ENCODE measurements at regions not wholly inside any gene's neighbourhood (a gene's known extent, or its start where the extent isn't known, plus 50 kb on each side); places are given as distances from the start of the nearest gene placed in this dataset.

- no peak for DNase-seq (ENCODE audit: low spot score)
These were observed 567.7 kb downstream of the ETV1 start for GRCh38 chr7:13421776-13422175.

DNA sequence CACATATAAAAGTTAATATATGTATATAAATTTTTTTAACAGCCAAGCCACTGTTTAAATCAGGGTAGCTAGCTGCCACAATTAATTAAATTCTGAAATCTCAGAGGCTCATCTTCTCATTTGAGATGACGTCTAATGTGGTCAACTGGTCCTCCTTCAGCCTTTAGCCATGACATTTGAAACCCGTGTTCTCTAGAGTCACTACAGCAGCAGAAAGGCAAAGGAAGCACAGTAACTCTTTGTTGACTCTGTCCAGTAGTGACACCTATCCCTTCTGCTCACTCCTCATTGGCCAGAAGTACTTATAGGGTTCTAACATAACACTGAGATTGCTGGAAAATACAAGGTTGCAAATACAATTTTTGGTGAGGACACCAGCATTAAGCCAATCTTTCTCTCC is 555.5 kb downstream of the ETV1 start:
- DNase-seq (ENCODE audit: low spot score), result no peak

DNA sequence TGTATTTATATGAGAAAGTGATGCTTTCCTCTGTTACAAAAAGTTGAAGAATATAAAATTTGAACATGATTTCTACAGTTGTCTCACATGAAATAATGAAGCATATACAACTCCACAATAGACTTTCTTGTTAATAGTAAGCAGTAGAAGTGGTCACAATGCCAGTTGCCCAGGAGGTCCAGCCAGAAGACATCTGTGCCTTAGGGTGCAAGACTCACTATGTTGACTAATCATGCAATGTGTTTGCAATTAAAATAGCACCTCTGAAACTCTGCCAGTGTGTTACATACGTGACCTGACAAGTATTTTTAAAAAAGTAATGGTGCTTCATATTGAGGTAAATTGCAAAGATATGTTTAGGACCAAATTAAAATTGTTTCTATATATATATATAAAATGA is 547.2 kb downstream of the ETV1 start:
- no peak for DNase-seq (ENCODE audit: low spot score)

DNA sequence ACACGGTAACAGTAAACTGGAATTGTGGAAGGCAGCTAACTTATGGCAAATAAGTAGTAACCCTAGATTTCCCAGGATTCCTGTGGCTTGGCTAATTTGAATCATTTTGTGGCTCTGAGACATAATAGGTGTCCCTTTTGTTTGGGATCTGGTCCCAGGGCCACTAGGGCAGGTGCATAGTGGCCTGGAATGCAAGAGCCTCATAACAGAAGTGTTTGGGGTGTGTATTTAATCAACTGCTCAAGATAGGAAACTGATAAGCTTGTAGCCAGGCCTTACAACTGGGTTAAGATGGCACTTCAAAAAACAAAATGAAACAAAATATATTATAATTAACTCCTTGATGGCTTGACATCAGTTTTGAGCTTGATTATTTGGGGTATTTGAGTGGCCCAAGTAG is 541.8 kb downstream of the ETV1 start:
- DNase-seq (ENCODE audit: low spot score), result no peak

DNA sequence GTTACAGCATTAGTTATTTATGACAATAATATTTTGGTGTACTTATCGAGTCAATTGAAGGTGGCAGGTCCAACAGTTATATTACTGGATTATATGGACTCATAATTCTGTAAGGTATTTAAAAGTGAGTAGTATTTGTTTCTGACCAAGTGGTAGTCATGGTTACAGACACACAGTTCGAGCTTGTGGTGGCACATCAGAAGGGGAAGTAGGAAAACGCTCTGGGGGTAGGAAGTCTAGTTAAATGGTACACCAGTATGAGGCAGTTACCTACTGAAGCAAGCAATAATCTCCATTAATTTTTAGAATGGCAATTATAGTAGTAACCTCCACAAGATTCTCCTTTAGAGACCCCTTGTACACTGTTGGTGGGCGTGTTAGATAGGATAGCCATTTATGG is 541.2 kb downstream of the ETV1 start:
- DNase-seq (ENCODE audit: low spot score), result no peak

DNA sequence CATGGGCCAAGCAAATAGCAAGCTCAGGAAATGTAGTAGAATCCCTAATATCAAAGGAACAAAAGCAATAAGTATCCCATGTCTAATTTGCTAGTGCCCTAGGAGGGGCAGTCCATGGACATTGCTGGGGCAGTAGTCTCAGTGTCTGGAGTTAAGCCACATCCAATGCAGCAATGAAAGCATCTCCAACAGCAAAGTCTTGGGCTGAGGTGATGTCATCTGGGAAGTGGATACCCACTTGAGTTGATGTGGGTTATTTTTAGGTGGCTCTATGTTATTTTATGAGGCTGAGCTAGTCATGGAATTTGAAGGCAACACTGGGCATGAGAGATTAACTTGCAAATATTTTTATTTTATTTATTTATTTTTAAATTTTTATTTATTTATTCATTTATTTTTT is 540.0 kb downstream of the ETV1 start:
- DNase-seq (ENCODE audit: low spot score), result no peak

DNA sequence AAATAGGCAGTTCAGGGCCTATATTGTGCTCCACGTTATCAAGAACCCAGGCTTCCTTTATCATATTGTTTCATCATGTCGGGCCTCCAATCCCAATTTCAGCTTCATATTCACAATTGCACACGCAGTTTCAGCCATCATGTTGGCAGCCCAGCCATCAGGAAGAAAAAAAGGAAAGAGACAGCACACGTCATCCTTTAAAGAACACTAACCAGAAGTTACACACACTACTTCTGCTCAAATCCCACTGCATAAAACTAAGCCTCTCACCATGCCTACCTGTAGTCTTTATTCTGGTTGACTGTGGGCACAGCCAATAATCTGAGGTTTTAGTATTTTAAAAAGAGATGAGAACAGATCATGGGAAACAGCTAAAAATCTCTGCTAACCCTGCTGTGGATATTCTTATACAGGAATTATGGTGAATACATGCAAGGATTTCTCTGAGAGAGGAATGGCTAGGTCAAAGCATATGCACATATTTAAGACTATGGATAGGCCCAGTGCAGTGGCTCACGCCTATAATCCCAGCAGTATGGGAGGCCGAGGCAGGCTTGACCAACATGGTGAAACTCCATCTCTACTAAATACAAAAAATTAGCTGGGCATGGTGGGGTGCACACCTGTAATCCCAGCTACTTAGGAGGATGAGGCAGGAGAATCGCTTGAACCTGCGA is 534.4 kb downstream of the ETV1 start:
- DNase-seq (ENCODE audit: low spot score), result no peak

GRCh38 chr7:13457790-13458189 is 531.7 kb downstream of the ETV1 start:
- DNase-seq (ENCODE audit: low spot score), result no peak

GRCh38 chr7:13466874-13467547 is 522.5 kb downstream of the ETV1 start:
- DNase-seq (ENCODE audit: low spot score), result no peak

DNA sequence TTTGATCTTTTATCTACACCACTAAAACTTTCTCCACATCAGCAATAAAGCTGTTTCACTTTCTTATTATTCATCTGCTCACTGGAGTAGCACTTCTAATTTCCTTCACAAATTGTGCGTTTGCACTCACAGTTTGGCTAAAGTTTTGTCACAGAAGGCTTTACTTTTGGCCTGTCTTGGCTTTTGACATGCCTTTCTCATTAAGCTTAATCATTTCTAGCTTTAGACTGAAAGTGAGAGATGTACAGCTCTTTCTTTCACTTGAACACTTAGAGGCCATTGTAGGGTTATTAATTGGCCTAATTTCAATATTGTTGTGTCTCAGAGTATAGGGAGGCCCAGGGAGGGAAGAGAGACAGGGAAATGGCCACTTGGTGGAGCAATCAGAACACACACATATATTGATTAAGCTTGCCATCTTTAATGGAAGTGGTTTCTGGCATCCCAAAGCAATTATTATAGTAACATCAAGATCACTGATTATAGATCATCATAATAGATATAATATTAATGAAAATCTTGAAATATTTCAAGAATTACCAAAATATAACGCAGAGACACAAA is 512.5 kb downstream of the ETV1 start:
- peak; percentile 13 for DNase-seq (ENCODE audit: low spot score)

- DNase-seq (ENCODE audit: low spot score), result no peak
These were observed 500.1 kb downstream of the ETV1 start for GRCh38 chr7:13489386-13489785.

- no peak for DNase-seq (ENCODE audit: low spot score)
These were observed 492.5 kb downstream of the ETV1 start for GRCh38 chr7:13496976-13497375.

DNA sequence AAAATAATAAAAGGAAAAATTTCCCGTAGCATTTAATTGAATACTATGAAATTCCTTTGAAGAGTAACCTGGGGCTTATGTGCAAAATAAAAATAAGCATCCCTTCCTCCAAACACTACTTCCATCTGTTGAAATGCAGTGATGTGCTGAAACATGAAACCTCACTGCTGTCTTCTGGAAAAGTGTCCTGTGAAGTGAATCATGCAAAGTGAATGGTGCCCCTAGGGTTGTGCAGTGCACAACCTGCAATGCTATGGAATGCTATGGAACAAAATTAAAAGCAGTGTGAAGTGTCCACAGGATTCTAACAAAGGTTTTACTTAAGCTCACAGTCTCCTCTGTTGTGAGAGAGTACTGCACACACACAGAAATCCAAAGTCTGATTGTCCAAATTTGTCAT is 480.9 kb downstream of the ETV1 start:
- no peak for DNase-seq (ENCODE audit: low spot score)

DNA sequence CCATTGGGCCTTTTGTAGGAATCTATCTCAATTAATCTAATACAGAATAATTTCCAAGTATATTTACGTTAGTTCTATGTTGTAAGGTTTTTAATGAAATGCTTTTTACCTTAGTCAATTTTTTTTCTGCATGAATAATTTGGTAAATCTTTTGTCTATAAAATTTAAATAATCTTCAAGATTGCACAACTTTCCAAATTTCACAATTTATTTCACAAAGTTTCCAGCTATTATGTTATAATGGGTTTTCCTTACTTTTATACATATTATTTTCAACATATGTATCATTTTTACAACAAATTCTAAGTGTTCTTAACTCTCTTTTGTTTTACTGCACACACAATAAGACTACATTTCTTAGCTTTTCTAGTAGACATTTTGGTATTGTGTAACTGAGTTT is 470.7 kb downstream of the ETV1 start:
- DNase-seq (ENCODE audit: low spot score), result no peak

DNA sequence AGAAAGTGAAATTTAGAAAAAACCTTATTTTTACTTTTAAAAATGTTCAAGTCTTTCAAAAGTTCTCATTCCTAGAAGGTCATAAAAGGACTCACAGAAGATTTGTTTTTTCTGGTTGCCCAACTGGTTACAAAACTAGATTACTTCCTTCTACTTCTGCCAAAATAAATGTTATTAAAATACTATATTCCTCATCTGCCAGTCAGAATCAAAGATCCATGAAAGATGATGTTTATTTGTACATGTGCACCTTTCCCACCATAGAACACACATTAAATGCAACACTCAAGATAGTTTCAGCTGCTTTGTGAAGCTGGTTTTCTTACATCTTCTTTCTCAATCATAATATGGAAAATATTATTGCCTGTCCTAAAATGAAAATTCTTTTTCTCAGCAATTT is 465.4 kb downstream of the ETV1 start:
- DNase-seq (ENCODE audit: low spot score), result no peak

DNA sequence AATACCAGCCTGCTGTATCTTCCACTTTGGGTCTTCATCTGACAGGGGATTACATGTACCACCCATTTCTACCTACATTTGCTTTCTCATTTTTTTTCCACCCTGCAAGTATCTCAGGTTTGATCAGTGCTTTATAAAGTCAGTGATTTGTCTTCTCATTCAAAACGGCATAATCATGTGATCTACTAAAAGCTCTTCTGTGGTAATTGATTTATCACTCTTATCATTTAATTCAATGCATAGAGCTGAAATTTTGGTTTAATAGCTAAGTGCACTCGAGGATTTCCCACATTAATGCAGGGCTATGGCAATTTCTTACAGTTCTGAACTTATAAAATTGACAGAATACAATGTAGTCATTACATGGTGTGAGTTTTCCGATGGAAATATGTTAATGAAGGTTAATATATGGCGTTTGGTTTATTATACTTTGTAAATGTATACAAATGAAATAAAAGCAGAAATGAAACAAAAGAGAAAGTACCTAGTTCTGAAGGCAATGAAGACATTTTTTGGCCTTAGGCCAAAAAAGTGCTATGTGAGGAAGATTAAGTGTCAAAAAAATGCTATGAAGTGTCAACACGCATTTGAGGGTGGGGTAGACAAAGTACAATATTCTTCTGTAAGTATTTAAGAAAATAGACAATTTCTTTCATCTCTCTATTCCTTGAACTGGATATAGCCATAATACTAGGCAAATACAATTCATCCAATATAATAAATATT is 457.3 kb downstream of the ETV1 start:
- no peak for DNase-seq (ENCODE audit: low spot score)

GRCh38 chr7:13538669-13539068 is 450.8 kb downstream of the ETV1 start:
- no peak for DNase-seq (ENCODE audit: low spot score)

GRCh38 chr7:13540429-13540828 is 449.0 kb downstream of the ETV1 start:
- DNase-seq (ENCODE audit: low spot score), result no peak

- no peak for DNase-seq (ENCODE audit: low spot score)
These were observed 448.1 kb downstream of the ETV1 start for GRCh38 chr7:13541326-13541725.

- no peak for DNase-seq (ENCODE audit: low spot score)
These were observed 447.0 kb downstream of the ETV1 start for GRCh38 chr7:13542451-13542850.

GRCh38 chr7:13551503-13551902 is 438.0 kb downstream of the ETV1 start:
- no peak for DNase-seq (ENCODE audit: low spot score)

DNA sequence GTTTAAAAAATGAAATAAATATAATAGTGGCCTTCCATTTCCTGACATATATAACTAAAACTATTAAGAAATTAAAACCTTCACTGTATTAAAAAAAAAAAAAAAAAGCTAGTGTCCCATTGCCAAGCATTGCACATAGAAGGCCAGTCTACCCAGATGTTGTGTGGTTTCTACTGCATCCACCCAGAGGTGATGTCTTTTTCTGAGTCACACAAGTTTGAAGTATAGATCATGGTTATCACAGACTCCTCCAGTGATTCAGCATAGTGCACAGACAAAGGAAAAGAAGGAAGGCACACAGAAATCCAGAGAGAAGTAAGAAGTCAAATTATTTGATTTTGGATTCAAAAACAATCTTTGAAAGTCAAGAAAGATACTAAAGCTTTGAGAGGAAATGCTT is 429.0 kb downstream of the ETV1 start:
- no peak for DNase-seq (ENCODE audit: low spot score)

DNA sequence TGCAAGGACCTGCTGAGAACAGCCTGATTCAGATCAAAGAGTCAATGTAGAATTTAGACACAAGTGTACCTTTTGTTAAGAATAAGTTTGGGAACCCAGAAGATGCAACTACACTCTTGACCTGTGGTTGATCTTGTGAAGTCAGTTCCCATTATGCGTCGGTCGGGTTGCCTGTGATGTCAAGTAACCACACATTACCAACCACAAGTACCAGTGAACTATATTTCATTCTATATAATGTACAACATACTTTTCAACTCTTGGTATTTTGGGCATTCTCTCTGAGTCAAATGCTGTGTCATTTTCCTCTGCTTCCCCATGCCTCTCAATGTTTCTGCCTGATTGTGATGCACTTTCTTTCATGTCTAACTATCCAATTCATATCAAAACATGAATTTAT is 426.2 kb downstream of the ETV1 start:
- no peak for DNase-seq (ENCODE audit: low spot score)

All from HT-29 (cell line).